ENCODE measurements at regions not wholly inside any gene's neighbourhood (a gene's known extent, or its start where the extent isn't known, plus 50 kb on each side); places are given as distances from the start of the nearest gene placed in this dataset.
A peak's percentile ranks its signal among the peaks of the same experiment; 100 is the strongest.
"Not testable (repeated sequence)": the region's sequence is repeated elsewhere in the genome, so short reads cannot be mapped to it uniquely, and the experiment has no call there.

GRCh38 chr3:144023543-144023942 is 51.9 kb downstream of the DIPK2A start:
- H3K9me3 Mint-ChIP-seq, result peaks cover 36% of the 10 kb centered on the region
- H3K36me3 Mint-ChIP-seq (ENCODE audit: low read depth); H3K4me3 Mint-ChIP-seq; H3K27ac Mint-ChIP-seq; H3K27me3 Mint-ChIP-seq (ENCODE audit: low read depth); H3K4me1 Mint-ChIP-seq: not testable (repeated sequence)

- Mint-ChIP-seq H3K4me3 (no peak overlapping the region), H3K27ac (no peak overlapping the region), H3K36me3 (ENCODE audit: low read depth) (no peaks in the 10 kb centered on the region), H3K9me3 (peaks cover 16% of the 10 kb centered on the region), H3K4me1 (peaks cover 11% of the 10 kb centered on the region), H3K27me3 (ENCODE audit: low read depth) (no peaks in the 10 kb centered on the region)
- TF ChIP-seq CTCF (IDR thresholded peaks at IDR 0.05; ENCODE audit: unreplicated experiment in 3 of 3), result no peak
Observed at GRCh38 chr3:144028798-144029411, 57.3 kb downstream of the DIPK2A start.

- Mint-ChIP-seq H3K4me1 (peaks cover 11% of the 10 kb centered on the region), H3K27ac (no peak overlapping the region), H3K9me3 (peaks cover 8% of the 10 kb centered on the region), H3K36me3 (ENCODE audit: low read depth) (no peaks in the 10 kb centered on the region), H3K27me3 (ENCODE audit: low read depth) (no peaks in the 10 kb centered on the region), H3K4me3 (no peak overlapping the region)
- no peak for TF ChIP-seq CTCF (IDR thresholded peaks at IDR 0.05; ENCODE audit: unreplicated experiment in 3 of 3)
Observed at GRCh38 chr3:144029769-144030168, 58.1 kb downstream of the DIPK2A start.

GRCh38 chr3:144031938-144032337 is 60.3 kb downstream of the DIPK2A start:
- Mint-ChIP-seq H3K36me3 (ENCODE audit: low read depth) (no peaks in the 10 kb centered on the region), H3K27me3 (ENCODE audit: low read depth) (no peaks in the 10 kb centered on the region), H3K4me3 (no peak overlapping the region), H3K27ac (no peak overlapping the region), H3K4me1 (peaks cover 11% of the 10 kb centered on the region), H3K9me3 (peaks cover 3% of the 10 kb centered on the region)
- no peak for TF ChIP-seq CTCF (IDR thresholded peaks at IDR 0.05; ENCODE audit: unreplicated experiment in 3 of 3)

- no peaks in the 10 kb centered on the region for H3K27me3 Mint-ChIP-seq (ENCODE audit: low read depth)
Observed at GRCh38 chr3:144032531-144033239, 61.1 kb downstream of the DIPK2A start.

GRCh38 chr3:144033240-144033589 is 61.6 kb downstream of the DIPK2A start:
- H3K27ac Mint-ChIP-seq, result peak overlapping the region in 1 of 3 experiments; percentile 13
- no peaks in the 10 kb centered on the region for H3K36me3 Mint-ChIP-seq (ENCODE audit: low read depth)
- H3K4me1 Mint-ChIP-seq, result peaks cover 7% of the 10 kb centered on the region
- TF ChIP-seq CTCF (IDR thresholded peaks at IDR 0.05; ENCODE audit: unreplicated experiment in 3 of 3), result no peak
- H3K4me3 Mint-ChIP-seq, result no peak overlapping the region
- H3K27me3 Mint-ChIP-seq (ENCODE audit: low read depth), result no peaks in the 10 kb centered on the region
- H3K9me3 Mint-ChIP-seq, result no peaks in the 10 kb centered on the region

More at GRCh38 chr3:144032531-144033239, 61.1 kb downstream of the DIPK2A start:
- no peaks in the 10 kb centered on the region for H3K36me3 Mint-ChIP-seq (ENCODE audit: low read depth)
- H3K4me1 Mint-ChIP-seq, result peaks cover 11% of the 10 kb centered on the region
- TF ChIP-seq CTCF (IDR thresholded peaks at IDR 0.05; ENCODE audit: unreplicated experiment in 3 of 3), result no peak
- H3K27ac Mint-ChIP-seq, result peak overlapping the region in 1 of 3 experiments; percentile 13
- peaks cover 3% of the 10 kb centered on the region for H3K9me3 Mint-ChIP-seq
- H3K4me3 Mint-ChIP-seq, result no peak overlapping the region
